ENCODE measurements at regions not wholly inside any gene's neighbourhood (a gene's known extent, or its start where the extent isn't known, plus 50 kb on each side); places are given as distances from the start of the nearest gene placed in this dataset.
"Not testable (repeated sequence)": the region's sequence is repeated elsewhere in the genome, so short reads cannot be mapped to it uniquely, and the experiment has no call there.

GRCh38 chr4:31445526-31445925, 725.4 kb downstream of the PCDH7 start:
- H3K4me3 ChIP-seq (ENCODE audit: low read length): no peak overlapping the region
- DNase-seq (ENCODE audit: low read depth): no peak
- TF ChIP-seq CTCF (conservative IDR thresholded peaks at IDR 0.05; ENCODE audit: low read length): no peak

GRCh38 chr4:31455612-31456011, 735.4 kb downstream of the PCDH7 start:
- H3K4me3 ChIP-seq (ENCODE audit: low read length): no peak overlapping the region
- DNase-seq (ENCODE audit: low read depth): no peak
- no peak for TF ChIP-seq CTCF (conservative IDR thresholded peaks at IDR 0.05; ENCODE audit: low read length)

- no peak for TF ChIP-seq CTCF (conservative IDR thresholded peaks at IDR 0.05; ENCODE audit: low read length)
- H3K4me3 ChIP-seq (ENCODE audit: low read length): no peak overlapping the region
- peak; percentile 1 for DNase-seq (ENCODE audit: low read depth)
These were observed 738.6 kb downstream of the PCDH7 start for GRCh38 chr4:31458813-31459212.

GRCh38 chr4:31461421-31461820, 741.3 kb downstream of the PCDH7 start:
- TF ChIP-seq CTCF (conservative IDR thresholded peaks at IDR 0.05; ENCODE audit: low read length): no peak
- DNase-seq (ENCODE audit: low read depth): peak; percentile 1

GRCh38 chr4:31467781-31468180, 747.6 kb downstream of the PCDH7 start:
- TF ChIP-seq CTCF (conservative IDR thresholded peaks at IDR 0.05; ENCODE audit: low read length): no peak
- DNase-seq (ENCODE audit: low read depth): peak; percentile 2
- no peak overlapping the region for H3K4me3 ChIP-seq (ENCODE audit: low read length)

More at GRCh38 chr4:31461421-31461820, 741.3 kb downstream of the PCDH7 start:
- H3K4me3 ChIP-seq (ENCODE audit: low read length): no peak overlapping the region

- no peak for TF ChIP-seq CTCF (conservative IDR thresholded peaks at IDR 0.05; ENCODE audit: low read length)
- no peak for DNase-seq (ENCODE audit: low read depth)
- no peak overlapping the region for H3K4me3 ChIP-seq (ENCODE audit: low read length)
These were observed 754.1 kb downstream of the PCDH7 start for GRCh38 chr4:31474221-31474620.

GRCh38 chr4:31482691-31483090, 762.5 kb downstream of the PCDH7 start:
- no peak for TF ChIP-seq CTCF (conservative IDR thresholded peaks at IDR 0.05; ENCODE audit: low read length)
- DNase-seq (ENCODE audit: low read depth): no peak
- no peak overlapping the region for H3K4me3 ChIP-seq (ENCODE audit: low read length)

GRCh38 chr4:31499216-31499615, 779.0 kb downstream of the PCDH7 start:
- DNase-seq (ENCODE audit: low read depth); H3K4me3 ChIP-seq (ENCODE audit: low read length): not testable (repeated sequence)
